ENCODE measurements at regions not wholly inside any gene's neighbourhood (a gene's known extent, or its start where the extent isn't known, plus 50 kb on each side); places are given as distances from the start of the nearest gene placed in this dataset.

DNA sequence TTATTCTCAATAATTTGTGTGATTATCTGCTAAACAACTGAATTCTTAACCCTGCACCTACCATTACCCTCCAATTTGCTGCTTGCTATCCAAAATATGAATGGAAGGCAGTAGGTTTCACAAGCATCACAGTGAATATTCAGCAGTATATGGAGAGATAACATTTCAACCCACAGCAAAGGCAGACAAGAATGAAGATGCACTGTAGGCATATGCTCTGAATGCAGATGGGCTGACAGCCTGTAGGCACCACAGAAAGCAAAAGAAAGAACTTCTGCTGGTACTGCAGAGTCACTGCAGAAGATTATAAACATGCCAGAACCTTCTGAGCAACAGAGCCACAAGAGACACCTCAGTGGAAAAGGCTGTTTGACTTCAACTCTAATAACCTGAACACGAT is 63.6 kb upstream of the SLC12A2 start:
- TF ChIP-seq, protein P1, sequence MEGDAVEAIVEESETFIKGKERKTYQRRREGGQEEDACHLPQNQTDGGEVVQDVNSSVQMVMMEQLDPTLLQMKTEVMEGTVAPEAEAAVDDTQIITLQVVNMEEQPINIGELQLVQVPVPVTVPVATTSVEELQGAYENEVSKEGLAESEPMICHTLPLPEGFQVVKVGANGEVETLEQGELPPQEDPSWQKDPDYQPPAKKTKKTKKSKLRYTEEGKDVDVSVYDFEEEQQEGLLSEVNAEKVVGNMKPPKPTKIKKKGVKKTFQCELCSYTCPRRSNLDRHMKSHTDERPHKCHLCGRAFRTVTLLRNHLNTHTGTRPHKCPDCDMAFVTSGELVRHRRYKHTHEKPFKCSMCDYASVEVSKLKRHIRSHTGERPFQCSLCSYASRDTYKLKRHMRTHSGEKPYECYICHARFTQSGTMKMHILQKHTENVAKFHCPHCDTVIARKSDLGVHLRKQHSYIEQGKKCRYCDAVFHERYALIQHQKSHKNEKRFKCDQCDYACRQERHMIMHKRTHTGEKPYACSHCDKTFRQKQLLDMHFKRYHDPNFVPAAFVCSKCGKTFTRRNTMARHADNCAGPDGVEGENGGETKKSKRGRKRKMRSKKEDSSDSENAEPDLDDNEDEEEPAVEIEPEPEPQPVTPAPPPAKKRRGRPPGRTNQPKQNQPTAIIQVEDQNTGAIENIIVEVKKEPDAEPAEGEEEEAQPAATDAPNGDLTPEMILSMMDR (conservative IDR thresholded peaks at IDR 0.05): no peak
- no peak for TF ChIP-seq EZH2 (IDR thresholded peaks at IDR 0.05; ENCODE audit: low read depth)
